ENCODE measurements at regions not wholly inside any gene's neighbourhood (a gene's known extent, or its start where the extent isn't known, plus 50 kb on each side); places are given as distances from the start of the nearest gene placed in this dataset.

DNA sequence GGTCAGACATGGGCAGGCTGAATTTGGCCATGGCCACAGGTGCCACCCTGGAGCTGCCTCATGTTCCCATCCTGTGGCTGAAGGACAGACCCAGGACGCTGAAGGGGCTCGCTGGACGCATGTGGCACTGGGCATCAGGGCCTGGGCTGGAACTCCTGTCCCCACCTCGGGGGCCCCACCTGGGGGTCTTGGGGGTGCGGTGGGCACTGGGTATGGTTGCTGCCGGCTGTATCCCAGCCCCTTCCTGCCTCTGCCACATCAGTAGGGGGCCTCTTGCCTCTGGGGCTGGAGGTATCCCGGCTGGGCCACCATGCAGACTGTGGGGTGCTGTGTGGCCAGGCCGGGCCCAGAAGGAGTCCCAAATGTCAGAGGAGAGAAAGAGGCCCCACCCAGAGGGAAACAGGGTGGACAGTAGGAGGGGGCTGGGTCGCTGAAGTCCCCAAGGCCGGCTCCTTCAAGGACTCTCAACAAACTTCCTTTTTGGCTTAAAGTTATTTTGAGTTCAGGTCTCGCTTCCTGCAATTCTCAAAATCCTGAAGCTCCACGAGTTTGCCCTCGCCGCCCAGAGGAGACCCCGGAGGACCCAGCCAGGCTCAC is 78.7 kb downstream of the SIK1 start:
- H3K27ac ChIP-seq = peak overlapping the region in 11 of 12 donors; percentile 50 to 90 (median 81)
- DNase-seq (peak in 1 of 5 donors; percentile 46), ATAC-seq (peak in 2 of 4 donors; percentile 39 to 73)
- 49 to 68% (median 62%) methylated on average over 13 to 15 of the region's 15 CpGs for WGBS, 4 donors
- TF ChIP-seq, protein P1, sequence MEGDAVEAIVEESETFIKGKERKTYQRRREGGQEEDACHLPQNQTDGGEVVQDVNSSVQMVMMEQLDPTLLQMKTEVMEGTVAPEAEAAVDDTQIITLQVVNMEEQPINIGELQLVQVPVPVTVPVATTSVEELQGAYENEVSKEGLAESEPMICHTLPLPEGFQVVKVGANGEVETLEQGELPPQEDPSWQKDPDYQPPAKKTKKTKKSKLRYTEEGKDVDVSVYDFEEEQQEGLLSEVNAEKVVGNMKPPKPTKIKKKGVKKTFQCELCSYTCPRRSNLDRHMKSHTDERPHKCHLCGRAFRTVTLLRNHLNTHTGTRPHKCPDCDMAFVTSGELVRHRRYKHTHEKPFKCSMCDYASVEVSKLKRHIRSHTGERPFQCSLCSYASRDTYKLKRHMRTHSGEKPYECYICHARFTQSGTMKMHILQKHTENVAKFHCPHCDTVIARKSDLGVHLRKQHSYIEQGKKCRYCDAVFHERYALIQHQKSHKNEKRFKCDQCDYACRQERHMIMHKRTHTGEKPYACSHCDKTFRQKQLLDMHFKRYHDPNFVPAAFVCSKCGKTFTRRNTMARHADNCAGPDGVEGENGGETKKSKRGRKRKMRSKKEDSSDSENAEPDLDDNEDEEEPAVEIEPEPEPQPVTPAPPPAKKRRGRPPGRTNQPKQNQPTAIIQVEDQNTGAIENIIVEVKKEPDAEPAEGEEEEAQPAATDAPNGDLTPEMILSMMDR (IDR thresholded peaks at IDR 0.05) = no peak
- TF ChIP-seq POLR2A (IDR thresholded peaks at IDR 0.05) = no peak
- H3K9me3 ChIP-seq = no peaks in the 10 kb centered on the region
- H3K36me3 ChIP-seq = no peaks in the 10 kb centered on the region
- intact Hi-C loops (cut with DNase I) = loop anchor here in 1 of 10 donors (1.0 kb wide), 1 partner anchor 8 kb away; no protein-coding TSS in a partner anchor
- peaks cover 0 to 36% (median 15%) of the 10 kb centered on the region in 12 donors for H3K4me1 ChIP-seq
- peak overlapping the region in 8 of 12 donors; percentile 0 to 29 (median 13) for H3K4me3 ChIP-seq
- H3K27me3 ChIP-seq = no peaks in the 10 kb centered on the region

DNA sequence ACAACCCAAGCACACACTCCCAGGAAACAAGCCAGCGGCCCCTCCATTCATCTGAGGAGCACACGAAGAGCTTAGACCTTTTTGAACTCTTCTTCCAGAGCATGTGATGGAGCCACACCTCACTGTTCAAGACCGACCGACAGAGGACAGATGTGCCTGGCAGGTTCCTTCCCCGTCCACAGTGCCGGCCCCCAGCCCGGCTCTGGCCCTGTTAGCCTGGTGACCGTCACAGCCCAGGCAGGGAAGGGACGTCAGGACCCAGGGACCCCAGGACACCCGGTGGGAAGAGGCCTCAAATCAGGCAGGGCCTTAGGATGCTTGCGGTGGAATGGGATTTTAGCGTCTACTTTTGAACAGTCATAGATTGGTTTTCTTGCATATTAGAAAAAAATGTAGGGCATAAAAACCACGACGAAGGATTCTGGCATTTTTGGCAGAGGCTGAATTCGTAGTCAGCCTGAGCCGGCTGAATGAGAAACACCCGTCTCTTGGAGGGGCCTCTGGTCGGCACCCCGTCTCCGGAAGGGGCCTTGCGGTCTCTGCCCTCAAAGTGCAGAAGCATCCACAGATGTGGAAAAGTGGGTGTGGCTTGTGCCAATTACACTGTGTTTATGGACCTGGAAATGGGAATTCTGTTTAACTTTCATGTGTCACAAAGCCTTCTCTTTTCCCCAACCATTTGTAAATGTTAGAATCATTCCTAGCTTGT is 79.3 kb downstream of the SIK1 start:
- H3K27me3 ChIP-seq = no peaks in the 10 kb centered on the region
- peaks cover 0 to 36% (median 15%) of the 10 kb centered on the region in 12 donors for H3K4me1 ChIP-seq
- TF ChIP-seq, protein P1 (IDR thresholded peaks at IDR 0.05) = no peak
- no peak for TF ChIP-seq POLR2A (IDR thresholded peaks at IDR 0.05)
- ATAC-seq = no peak
- H3K36me3 ChIP-seq = no peaks in the 10 kb centered on the region
- peak in 1 of 5 donors; percentile 29 for DNase-seq
- H3K9me3 ChIP-seq = no peaks in the 10 kb centered on the region
- WGBS, 4 donors = 92 to 95% (median 94%) methylated on average over 21 of the region's 21 CpGs
- H3K4me3 ChIP-seq = no peak overlapping the region
- intact Hi-C loops (cut with DNase I) = loop anchor here in 1 of 10 donors (1.0 kb wide), 1 partner anchor 7 kb away; no protein-coding TSS in a partner anchor
- H3K27ac ChIP-seq = peak overlapping the region in 8 of 12 donors; percentile 53 to 90 (median 82)

DNA sequence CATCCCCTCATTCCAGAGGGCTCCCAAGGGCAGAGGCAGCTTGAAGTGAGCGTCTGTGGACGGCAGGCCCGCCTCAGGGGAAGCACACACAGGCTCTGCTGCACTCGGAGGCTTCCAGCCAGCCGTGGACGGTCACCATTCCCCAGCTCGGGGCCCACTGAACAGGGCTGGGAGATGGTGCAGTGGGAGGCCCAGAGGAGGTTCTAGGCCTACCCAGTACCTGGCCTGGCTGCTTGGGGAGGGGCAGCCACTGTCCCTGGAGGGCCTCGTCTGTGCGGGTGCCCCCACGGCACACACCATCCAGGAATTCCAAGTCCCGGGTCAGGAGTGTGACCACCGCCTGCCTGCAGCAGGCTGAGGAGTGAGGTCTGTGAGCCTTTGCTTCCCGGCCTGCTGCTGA is 80.4 kb downstream of the SIK1 start:
- DNase-seq (no peak), ATAC-seq (no peak)
- intact Hi-C loops (cut with DNase I) = no loop called here
- no peaks in the 10 kb centered on the region for H3K27me3 ChIP-seq
- H3K9me3 ChIP-seq = no peaks in the 10 kb centered on the region
- peak overlapping the region in 1 of 12 donors; percentile 71 for H3K27ac ChIP-seq
- no peaks in the 10 kb centered on the region for H3K36me3 ChIP-seq
- H3K4me1 ChIP-seq = peaks cover 0 to 36% (median 15%) of the 10 kb centered on the region in 12 donors
- WGBS, 4 donors = 85 to 100% (median 90%) methylated on average over 6 to 13 of the region's 13 CpGs
- no peak overlapping the region for H3K4me3 ChIP-seq
- no peak for TF ChIP-seq POLR2A (IDR thresholded peaks at IDR 0.05)
- TF ChIP-seq, protein P1 (IDR thresholded peaks at IDR 0.05) = no peak

DNA sequence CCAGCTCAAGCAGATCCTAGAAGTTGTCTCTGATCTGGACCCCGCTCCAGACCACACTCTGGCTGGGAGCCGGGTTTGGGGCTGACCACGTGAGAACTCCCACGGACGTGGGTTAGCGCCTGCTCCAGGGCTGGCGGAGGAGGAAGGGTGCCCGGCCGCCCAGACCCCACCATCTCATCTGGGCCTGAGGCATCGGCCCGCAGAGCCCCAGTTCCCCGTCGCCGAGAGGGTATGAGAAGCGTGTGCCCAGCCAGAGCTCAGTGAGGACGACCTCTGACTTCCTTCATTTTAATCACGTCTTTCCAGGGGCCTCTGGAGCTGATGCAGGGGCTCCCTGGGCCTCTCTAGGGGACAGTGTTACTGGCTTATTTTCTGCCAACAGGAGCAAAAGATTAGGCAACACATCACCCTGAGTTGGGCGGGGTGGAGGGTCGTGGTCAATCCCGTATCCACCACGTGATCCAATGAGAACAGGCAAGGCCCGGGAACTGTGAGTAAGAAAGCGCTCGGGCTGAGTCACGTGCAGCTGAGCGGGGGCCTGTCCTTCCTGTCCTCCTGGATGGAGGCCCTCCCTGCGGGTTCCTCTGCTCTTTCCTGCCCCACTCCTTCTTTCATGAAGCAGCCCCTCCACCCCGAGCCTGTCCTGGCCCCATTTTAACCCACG is 81.1 kb downstream of the SIK1 start:
- H3K27ac ChIP-seq = peak overlapping the region in 1 of 12 donors; percentile 71
- 82 to 86% (median 84%) methylated on average over 20 to 29 of the region's 29 CpGs for WGBS, 4 donors
- H3K9me3 ChIP-seq = no peaks in the 10 kb centered on the region
- peak in 1 of 4 donors; percentile 32 for ATAC-seq
- H3K4me1 ChIP-seq = peaks cover 0 to 36% (median 18%) of the 10 kb centered on the region in 12 donors
- TF ChIP-seq, protein P1 (IDR thresholded peaks at IDR 0.05) = no peak
- TF ChIP-seq POLR2A (IDR thresholded peaks at IDR 0.05) = no peak
- no peak for DNase-seq
- H3K36me3 ChIP-seq = no peaks in the 10 kb centered on the region
- H3K27me3 ChIP-seq = no peaks in the 10 kb centered on the region
- intact Hi-C loops (cut with DNase I) = no loop called here
- H3K4me3 ChIP-seq = no peak overlapping the region
